ENCODE measurements at regions not wholly inside any gene's neighbourhood (a gene's known extent, or its start where the extent isn't known, plus 50 kb on each side); places are given as distances from the start of the nearest gene placed in this dataset.

GRCh38 chr2:206387808-206388207 is 55.5 kb upstream of the ADAM23 start:
- TF ChIP-seq, protein P1, sequence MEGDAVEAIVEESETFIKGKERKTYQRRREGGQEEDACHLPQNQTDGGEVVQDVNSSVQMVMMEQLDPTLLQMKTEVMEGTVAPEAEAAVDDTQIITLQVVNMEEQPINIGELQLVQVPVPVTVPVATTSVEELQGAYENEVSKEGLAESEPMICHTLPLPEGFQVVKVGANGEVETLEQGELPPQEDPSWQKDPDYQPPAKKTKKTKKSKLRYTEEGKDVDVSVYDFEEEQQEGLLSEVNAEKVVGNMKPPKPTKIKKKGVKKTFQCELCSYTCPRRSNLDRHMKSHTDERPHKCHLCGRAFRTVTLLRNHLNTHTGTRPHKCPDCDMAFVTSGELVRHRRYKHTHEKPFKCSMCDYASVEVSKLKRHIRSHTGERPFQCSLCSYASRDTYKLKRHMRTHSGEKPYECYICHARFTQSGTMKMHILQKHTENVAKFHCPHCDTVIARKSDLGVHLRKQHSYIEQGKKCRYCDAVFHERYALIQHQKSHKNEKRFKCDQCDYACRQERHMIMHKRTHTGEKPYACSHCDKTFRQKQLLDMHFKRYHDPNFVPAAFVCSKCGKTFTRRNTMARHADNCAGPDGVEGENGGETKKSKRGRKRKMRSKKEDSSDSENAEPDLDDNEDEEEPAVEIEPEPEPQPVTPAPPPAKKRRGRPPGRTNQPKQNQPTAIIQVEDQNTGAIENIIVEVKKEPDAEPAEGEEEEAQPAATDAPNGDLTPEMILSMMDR (IDR thresholded peaks at IDR 0.05 in 8 of 11, conservative IDR thresholded peaks at IDR 0.05 in 3 of 11), result no peak
- TF ChIP-seq POLR2AphosphoS5 (IDR thresholded peaks at IDR 0.05), result no peak
- no peak for TF ChIP-seq POLR2A (IDR thresholded peaks at IDR 0.05)
- Histone ChIP-seq H3K27me3 (replicated peaks in 1 of 7) (no peaks in the 10 kb centered on the region), H3K27ac (no peak overlapping the region), H3K4me3 (no peak overlapping the region), H3K36me3 (no peaks in the 10 kb centered on the region), H3K9me3 (peaks cover 0 to 28% (median 23%) of the 10 kb centered on the region in 8 donors), H3K4me1 (no peaks in the 10 kb centered on the region)
- WGBS, 5 donors, result 77 to 92% (median 87%) methylated on average over 3 of the region's 3 CpGs
- intact Hi-C loops (cut with DNase I; ENCODE audit: low total_unique reads), result no loop called here
- no peak for DNase-seq

- TF ChIP-seq POLR2A (IDR thresholded peaks at IDR 0.05) (no peak), POLR2AphosphoS5 (IDR thresholded peaks at IDR 0.05) (no peak)
- TF ChIP-seq, protein P1 (IDR thresholded peaks at IDR 0.05 in 8 of 11, conservative IDR thresholded peaks at IDR 0.05 in 3 of 11), result no peak
- intact Hi-C loops (cut with DNase I; ENCODE audit: low total_unique reads), result no loop called here
- no peak overlapping the region for H3K27ac ChIP-seq
- no peak overlapping the region for H3K4me3 ChIP-seq
- H3K27me3 ChIP-seq (replicated peaks in 1 of 7), result no peaks in the 10 kb centered on the region
- no peaks in the 10 kb centered on the region for H3K4me1 ChIP-seq
- peaks cover 0 to 24% (median 15%) of the 10 kb centered on the region in 8 donors for H3K9me3 ChIP-seq
- DNase-seq, result no peak
- no peaks in the 10 kb centered on the region for H3K36me3 ChIP-seq
These were observed 54.6 kb upstream of the ADAM23 start for GRCh38 chr2:206388698-206389097.

- no peaks in the 10 kb centered on the region for H3K4me1 ChIP-seq
- H3K36me3 ChIP-seq, result no peaks in the 10 kb centered on the region
- H3K27ac ChIP-seq, result no peak overlapping the region
- no peak for DNase-seq
- 44 to 56% (median 54%) methylated on average over 2 of the region's 2 CpGs for WGBS, 5 donors
- intact Hi-C loops (cut with DNase I; ENCODE audit: low total_unique reads), result no loop called here
- no peaks in the 10 kb centered on the region for H3K27me3 ChIP-seq (replicated peaks in 1 of 7)
- no peak overlapping the region for H3K4me3 ChIP-seq
- no peak for TF ChIP-seq POLR2AphosphoS5 (IDR thresholded peaks at IDR 0.05)
- no peak for TF ChIP-seq POLR2A (IDR thresholded peaks at IDR 0.05)
- TF ChIP-seq, protein P1 (IDR thresholded peaks at IDR 0.05 in 8 of 11, conservative IDR thresholded peaks at IDR 0.05 in 3 of 11), result no peak
- peaks cover 0 to 24% (median 13%) of the 10 kb centered on the region in 8 donors for H3K9me3 ChIP-seq
These were observed 54.2 kb upstream of the ADAM23 start for GRCh38 chr2:206389164-206389563.

DNA sequence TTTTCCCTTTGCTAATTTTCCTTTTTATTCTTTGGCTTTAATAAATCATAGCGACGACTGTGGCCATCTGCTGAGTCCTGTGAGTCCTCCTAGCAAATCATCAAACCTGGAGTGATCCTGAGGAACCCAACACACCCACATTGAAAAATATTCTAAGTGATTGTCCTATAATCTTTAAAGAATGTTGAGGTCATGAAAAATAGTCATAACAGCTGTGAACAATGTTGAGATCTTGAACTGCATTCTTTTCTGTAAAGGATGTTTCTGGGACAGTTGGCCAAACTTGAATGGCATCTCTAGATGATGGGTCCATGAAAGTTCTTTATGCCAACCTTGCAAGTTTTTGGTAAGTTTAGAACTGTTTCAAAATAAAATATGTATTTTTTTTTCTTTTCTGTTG is 53.2 kb upstream of the ADAM23 start:
- Histone ChIP-seq H3K36me3 (no peaks in the 10 kb centered on the region), H3K9me3 (peaks cover 0 to 17% (median 5%) of the 10 kb centered on the region in 8 donors), H3K27ac (no peak overlapping the region), H3K27me3 (replicated peaks in 1 of 7) (no peaks in the 10 kb centered on the region), H3K4me3 (no peak overlapping the region), H3K4me1 (no peaks in the 10 kb centered on the region)
- 78 to 96% (median 91%) methylated on average over 2 of the region's 2 CpGs for WGBS, 5 donors
- DNase-seq, result no peak
- TF ChIP-seq, protein P1 (IDR thresholded peaks at IDR 0.05 in 8 of 11, conservative IDR thresholded peaks at IDR 0.05 in 3 of 11), result no peak
- no peak for TF ChIP-seq POLR2A (IDR thresholded peaks at IDR 0.05)
- no peak for TF ChIP-seq POLR2AphosphoS5 (IDR thresholded peaks at IDR 0.05)
- intact Hi-C loops (cut with DNase I; ENCODE audit: low total_unique reads), result no loop called here
